PFSK-1 (cell line): ENCODE measurements at regions not wholly inside any gene's neighbourhood (a gene's known extent, or its start where the extent isn't known, plus 50 kb on each side); places are given as distances from the start of the nearest gene placed in this dataset.

Experiments
- POLR2AphosphoS5 ChIP-seq: IDR thresholded peaks from 2 replicates; pipeline ENCODE4 v1.6.1; 2012; ENCODE audit warnings: low read depth, mild to moderate bottlenecking, control low read depth, low read length, moderate library complexity
- SIN3A ChIP-seq: IDR thresholded peaks from 2 replicates; pipeline ENCODE4 v1.6.1; 2012; ENCODE audit warnings: mild to moderate bottlenecking, low read length, moderate library complexity, borderline replicate concordance; ENCODE audit not compliant: insufficient read depth

DNA sequence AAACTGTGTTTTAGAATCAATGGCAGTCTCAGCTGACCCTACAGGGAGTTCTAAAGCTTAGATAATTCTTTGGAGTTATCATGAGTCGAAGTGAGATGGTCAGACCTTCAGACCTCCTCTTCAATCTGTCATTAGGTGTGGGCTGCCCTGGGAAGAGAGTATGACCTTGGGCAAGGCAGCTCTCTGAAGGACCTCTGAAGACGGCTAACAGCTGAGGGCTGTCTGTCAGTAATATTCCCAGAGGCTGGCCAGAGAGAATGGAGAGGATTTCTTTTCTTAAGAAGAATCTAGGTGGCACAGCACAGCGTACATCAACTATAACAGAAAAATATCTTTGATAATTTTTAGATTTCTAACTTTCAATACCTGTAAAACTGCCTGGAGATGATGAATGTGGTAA, 379.4 kb downstream of the ZNF674 start:
- no peak for TF ChIP-seq POLR2AphosphoS5
- TF ChIP-seq SIN3A: no peak
